ENCODE measurements at regions not wholly inside any gene's neighbourhood (a gene's known extent, or its start where the extent isn't known, plus 50 kb on each side); places are given as distances from the start of the nearest gene placed in this dataset.

DNA sequence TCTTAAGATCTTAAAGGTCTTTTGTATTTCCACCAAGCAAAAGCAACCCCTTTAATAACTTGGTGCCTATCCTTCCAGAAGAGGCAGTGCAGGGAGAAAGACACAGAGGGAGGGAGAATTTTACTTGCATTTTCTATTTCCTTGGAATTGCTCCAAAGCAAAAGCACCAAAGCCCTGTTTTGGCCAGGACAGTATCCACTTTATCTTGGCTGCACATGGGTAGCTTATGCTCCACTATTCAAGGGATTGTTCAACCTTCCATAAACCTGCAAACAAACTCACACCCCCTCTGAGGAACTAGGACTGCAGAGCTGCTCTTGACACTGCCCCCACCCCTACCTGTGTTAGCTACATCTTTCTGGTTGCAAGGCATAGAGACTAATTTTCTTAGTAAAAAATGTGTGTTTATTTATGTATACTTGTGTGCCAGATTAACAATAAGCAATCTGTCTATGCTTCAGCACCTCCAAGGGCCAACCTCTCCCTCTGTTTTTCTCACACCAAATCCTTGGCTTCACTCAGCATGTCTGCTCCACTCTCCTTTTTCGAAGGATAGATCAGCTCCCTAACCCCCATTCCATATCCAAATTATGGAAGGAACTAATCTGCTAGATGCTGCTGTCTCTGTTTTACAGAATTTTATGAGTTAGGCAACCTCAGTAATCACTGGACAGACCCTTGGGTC lies 68.1 kb upstream of the KLF12 start:
- H3K79me2 ChIP-seq (ENCODE audit: control insufficient read depth, insufficient read depth, low read length, unreplicated experiment) = no peaks in the 10 kb centered on the region
- no peak overlapping the region for H2AFZ ChIP-seq (ENCODE audit: low read length, unreplicated experiment)
- no peaks in the 10 kb centered on the region for H3K4me1 ChIP-seq (ENCODE audit: control insufficient read depth, insufficient read depth, low read length, unreplicated experiment)
- H3K27ac ChIP-seq (ENCODE audit: low read depth, low read length) = no peak overlapping the region
- no peaks in the 10 kb centered on the region for H3K27me3 ChIP-seq (ENCODE audit: insufficient read depth, low read length)
- H3K4me3 ChIP-seq (ENCODE audit: low read depth, low read length) = no peak overlapping the region
- no peaks in the 10 kb centered on the region for H3K36me3 ChIP-seq (ENCODE audit: insufficient read depth, low read length)

DNA sequence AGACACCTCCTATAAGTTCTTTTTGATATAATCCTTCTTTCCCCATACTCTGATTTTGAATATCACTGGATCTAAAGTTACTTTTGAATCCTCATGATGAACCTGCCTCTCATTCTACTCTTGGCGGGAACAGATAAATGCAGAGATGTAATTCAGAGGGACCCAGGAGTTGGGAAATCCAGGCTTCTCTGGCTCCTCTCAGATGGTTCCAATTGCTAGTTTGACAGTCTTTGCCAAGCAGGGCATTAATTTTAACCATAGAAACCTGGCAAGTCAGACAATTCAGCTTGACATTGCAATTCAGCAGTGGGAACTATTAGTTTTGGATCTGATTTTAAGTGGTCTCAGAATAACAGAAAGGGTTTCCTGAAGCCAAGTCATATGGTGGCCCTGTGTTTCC lies 67.3 kb upstream of the KLF12 start:
- Histone ChIP-seq H3K36me3 (ENCODE audit: insufficient read depth, low read length) (no peaks in the 10 kb centered on the region), H2AFZ (ENCODE audit: low read length, unreplicated experiment) (no peak overlapping the region), H3K27ac (ENCODE audit: low read depth, low read length) (no peak overlapping the region), H3K79me2 (ENCODE audit: control insufficient read depth, insufficient read depth, low read length, unreplicated experiment) (no peaks in the 10 kb centered on the region), H3K4me3 (ENCODE audit: low read depth, low read length) (no peak overlapping the region), H3K27me3 (ENCODE audit: insufficient read depth, low read length) (no peaks in the 10 kb centered on the region), H3K4me1 (ENCODE audit: control insufficient read depth, insufficient read depth, low read length, unreplicated experiment) (no peaks in the 10 kb centered on the region)

DNA sequence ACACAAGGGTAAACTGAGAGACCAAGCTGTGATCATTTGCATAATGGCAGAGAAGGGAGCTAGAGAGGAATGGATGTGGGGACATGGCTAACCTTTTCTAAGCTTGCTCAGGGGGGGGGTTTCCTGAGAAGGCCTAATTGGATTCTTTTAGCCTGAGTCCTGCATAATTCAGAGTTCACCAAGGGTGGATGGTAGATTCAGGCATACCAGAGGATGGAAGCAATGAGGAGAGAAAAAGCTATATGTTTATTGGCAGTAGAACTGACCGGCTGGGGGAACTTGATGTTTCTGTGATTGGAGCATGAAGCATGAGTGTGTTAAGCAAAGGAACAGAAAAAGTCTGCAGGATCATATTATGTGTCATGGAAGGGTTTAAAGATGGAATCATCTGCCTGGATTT lies 65.9 kb upstream of the KLF12 start:
- Histone ChIP-seq H3K79me2 (ENCODE audit: control insufficient read depth, insufficient read depth, low read length, unreplicated experiment) (no peaks in the 10 kb centered on the region), H3K27me3 (ENCODE audit: insufficient read depth, low read length) (no peaks in the 10 kb centered on the region), H3K27ac (ENCODE audit: low read depth, low read length) (no peak overlapping the region), H3K36me3 (ENCODE audit: insufficient read depth, low read length) (no peaks in the 10 kb centered on the region), H3K4me3 (ENCODE audit: low read depth, low read length) (no peak overlapping the region), H2AFZ (ENCODE audit: low read length, unreplicated experiment) (no peak overlapping the region), H3K4me1 (ENCODE audit: control insufficient read depth, insufficient read depth, low read length, unreplicated experiment) (no peaks in the 10 kb centered on the region)

DNA sequence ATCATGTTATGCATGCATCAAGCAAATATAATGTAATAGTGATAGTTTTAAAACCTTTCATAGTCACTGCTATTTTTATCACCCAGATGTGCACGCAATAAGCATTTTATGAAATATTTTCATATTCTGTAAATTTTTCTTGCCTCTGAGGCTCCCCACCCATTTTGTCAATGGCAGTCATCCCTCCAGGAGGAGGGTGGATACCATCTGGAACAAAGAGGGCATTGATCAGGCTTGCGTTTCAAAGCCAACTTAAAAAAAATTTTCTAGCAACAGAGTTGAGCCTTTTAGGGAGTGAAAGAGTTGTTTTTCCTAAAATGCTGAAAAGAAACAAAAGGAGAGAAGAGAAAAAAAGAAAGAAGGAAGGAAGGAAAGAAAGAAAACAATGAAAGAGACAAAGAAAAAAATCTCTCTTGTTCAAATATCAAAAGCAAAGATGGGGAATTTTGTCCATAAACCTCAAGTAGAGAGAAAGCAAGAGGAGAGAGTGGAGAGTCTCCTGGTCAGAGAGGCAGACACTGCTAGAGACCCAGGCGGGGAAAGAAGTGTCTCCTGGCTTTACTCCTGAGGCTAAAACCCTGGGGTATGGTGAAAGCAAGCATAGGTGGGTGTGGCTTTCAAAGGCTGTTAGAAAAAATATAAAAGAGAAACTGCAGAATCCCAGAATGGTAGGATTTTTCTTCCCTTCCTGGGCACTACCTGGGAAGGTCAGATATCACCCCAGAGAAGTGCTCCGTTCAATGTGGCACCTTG lies 63.6 kb upstream of the KLF12 start:
- Histone ChIP-seq H3K27ac (ENCODE audit: low read depth, low read length) (no peak overlapping the region), H3K4me1 (ENCODE audit: control insufficient read depth, insufficient read depth, low read length, unreplicated experiment) (no peaks in the 10 kb centered on the region), H3K79me2 (ENCODE audit: control insufficient read depth, insufficient read depth, low read length, unreplicated experiment) (no peaks in the 10 kb centered on the region), H2AFZ (ENCODE audit: low read length, unreplicated experiment) (no peak overlapping the region), H3K4me3 (ENCODE audit: low read depth, low read length) (no peak overlapping the region), H3K27me3 (ENCODE audit: insufficient read depth, low read length) (no peaks in the 10 kb centered on the region), H3K36me3 (ENCODE audit: insufficient read depth, low read length) (no peaks in the 10 kb centered on the region)

DNA sequence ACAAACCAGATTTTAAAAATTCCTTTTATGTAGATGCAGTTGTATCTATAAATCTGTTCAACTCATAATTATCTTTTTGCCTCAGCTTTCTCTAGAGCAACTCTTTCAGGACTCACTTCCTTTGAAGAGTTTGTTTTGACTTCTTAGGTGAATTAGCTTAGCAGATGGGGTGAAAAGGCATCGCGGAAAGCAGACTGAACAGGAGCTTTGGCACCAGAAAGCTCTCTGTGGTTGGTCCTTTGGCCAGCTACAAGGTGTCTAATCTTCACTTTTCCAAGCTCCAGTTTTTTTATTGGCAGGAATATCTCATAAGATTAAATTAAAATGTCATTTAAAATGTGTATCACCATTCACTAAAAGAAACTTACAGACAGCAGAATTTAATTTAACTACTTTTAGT lies 60.6 kb upstream of the KLF12 start:
- Histone ChIP-seq H3K36me3 (ENCODE audit: insufficient read depth, low read length) (no peaks in the 10 kb centered on the region), H3K79me2 (ENCODE audit: control insufficient read depth, insufficient read depth, low read length, unreplicated experiment) (no peaks in the 10 kb centered on the region), H3K27me3 (ENCODE audit: insufficient read depth, low read length) (no peaks in the 10 kb centered on the region)

DNA sequence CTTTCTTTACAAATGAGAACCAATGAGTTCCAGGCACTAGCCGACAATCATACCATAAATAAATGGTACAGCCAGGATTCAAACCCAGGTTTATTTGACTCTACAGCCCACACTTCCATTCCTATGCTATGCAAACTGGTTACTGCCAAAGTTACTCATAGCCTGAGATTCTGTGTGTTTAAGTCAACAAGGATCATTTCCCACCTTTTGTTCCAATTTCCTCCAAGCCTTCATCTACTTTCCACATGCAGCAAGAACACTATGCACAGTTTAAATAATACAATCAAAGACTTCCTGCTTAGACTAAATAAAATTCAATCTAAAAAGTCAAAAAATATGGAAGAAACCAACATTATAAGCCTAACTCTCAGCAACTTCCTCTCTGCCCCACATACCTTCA lies 59.2 kb upstream of the KLF12 start:
- Histone ChIP-seq H2AFZ (ENCODE audit: low read length, unreplicated experiment) (no peak overlapping the region), H3K4me3 (ENCODE audit: low read depth, low read length) (no peak overlapping the region), H3K79me2 (ENCODE audit: control insufficient read depth, insufficient read depth, low read length, unreplicated experiment) (no peaks in the 10 kb centered on the region), H3K4me1 (ENCODE audit: control insufficient read depth, insufficient read depth, low read length, unreplicated experiment) (peaks cover 2% of the 10 kb centered on the region), H3K36me3 (ENCODE audit: insufficient read depth, low read length) (no peaks in the 10 kb centered on the region), H3K27me3 (ENCODE audit: insufficient read depth, low read length) (no peaks in the 10 kb centered on the region), H3K27ac (ENCODE audit: low read depth, low read length) (no peak overlapping the region)

More for the DNA sequence above, 60.6 kb upstream of the KLF12 start:
- H3K4me3 ChIP-seq (ENCODE audit: low read depth, low read length) = no peak overlapping the region
- no peak overlapping the region for H2AFZ ChIP-seq (ENCODE audit: low read length, unreplicated experiment)
- H3K27ac ChIP-seq (ENCODE audit: low read depth, low read length) = no peak overlapping the region
- peaks cover 2% of the 10 kb centered on the region for H3K4me1 ChIP-seq (ENCODE audit: control insufficient read depth, insufficient read depth, low read length, unreplicated experiment)

DNA sequence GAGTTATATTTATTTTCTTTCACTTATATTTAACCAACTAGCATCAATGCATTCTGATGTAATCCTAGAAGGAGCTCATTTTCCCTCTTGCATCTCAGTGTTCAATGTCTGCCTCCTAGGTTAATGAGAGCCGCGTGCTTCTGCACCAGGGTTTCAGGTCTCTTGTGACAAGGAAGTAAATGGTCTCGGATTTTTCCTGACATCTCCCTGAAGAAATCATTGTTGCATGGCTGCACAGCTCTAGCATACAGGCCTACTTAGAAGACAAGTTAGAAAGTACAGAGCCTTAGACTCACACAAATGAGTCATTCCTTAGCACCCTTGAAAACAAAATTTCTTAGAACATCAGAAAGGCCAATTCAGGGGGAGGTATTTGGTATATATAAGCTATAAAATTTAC lies 57.2 kb upstream of the KLF12 start:
- no peak overlapping the region for H3K27ac ChIP-seq (ENCODE audit: low read depth, low read length)
- H3K27me3 ChIP-seq (ENCODE audit: insufficient read depth, low read length) = no peaks in the 10 kb centered on the region
- no peaks in the 10 kb centered on the region for H3K79me2 ChIP-seq (ENCODE audit: control insufficient read depth, insufficient read depth, low read length, unreplicated experiment)
- H3K4me3 ChIP-seq (ENCODE audit: low read depth, low read length) = no peak overlapping the region
- peaks cover 11% of the 10 kb centered on the region for H3K4me1 ChIP-seq (ENCODE audit: control insufficient read depth, insufficient read depth, low read length, unreplicated experiment)
- H2AFZ ChIP-seq (ENCODE audit: low read length, unreplicated experiment) = no peak overlapping the region
- no peaks in the 10 kb centered on the region for H3K36me3 ChIP-seq (ENCODE audit: insufficient read depth, low read length)

DNA sequence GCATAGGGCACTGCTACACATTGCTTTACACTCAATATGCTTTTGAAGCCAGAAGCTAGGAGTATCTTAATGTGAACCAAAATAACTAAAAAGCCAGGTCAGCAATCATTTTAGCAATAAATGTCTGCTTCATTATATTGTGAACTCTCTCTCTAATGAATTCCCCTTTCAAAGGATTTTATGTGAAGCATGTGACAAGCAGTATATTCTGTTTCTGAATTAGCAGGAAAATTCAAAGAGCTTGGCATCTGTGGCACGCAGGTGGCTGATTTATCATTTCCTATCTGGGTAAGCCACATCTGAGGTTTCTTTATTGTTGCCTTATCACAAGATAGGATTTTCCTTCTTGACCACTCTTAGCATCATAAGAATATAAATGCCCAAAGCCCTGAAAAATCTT lies 56.8 kb upstream of the KLF12 start:
- Histone ChIP-seq H3K4me1 (ENCODE audit: control insufficient read depth, insufficient read depth, low read length, unreplicated experiment) (peaks cover 11% of the 10 kb centered on the region), H2AFZ (ENCODE audit: low read length, unreplicated experiment) (no peak overlapping the region), H3K27me3 (ENCODE audit: insufficient read depth, low read length) (no peaks in the 10 kb centered on the region), H3K4me3 (ENCODE audit: low read depth, low read length) (no peak overlapping the region), H3K27ac (ENCODE audit: low read depth, low read length) (no peak overlapping the region), H3K79me2 (ENCODE audit: control insufficient read depth, insufficient read depth, low read length, unreplicated experiment) (no peaks in the 10 kb centered on the region), H3K36me3 (ENCODE audit: insufficient read depth, low read length) (no peaks in the 10 kb centered on the region)

DNA sequence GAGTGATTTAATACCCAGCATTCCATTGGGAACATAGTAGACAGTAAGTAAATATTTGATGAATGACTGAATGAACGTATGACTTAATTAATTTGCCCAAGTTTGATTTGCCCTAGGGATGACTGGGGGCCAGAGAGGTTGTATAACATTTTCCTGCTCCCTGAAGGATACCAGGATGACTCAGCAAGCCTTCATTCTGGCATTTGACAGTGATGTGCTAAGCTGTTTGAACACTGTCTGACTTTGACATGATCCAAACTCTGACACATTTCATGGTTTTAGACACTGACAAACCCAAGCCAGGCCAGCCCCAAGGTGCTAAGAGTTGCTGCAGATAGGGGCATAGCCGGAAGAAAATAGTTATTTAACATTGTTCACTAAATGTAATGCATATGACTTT lies 53.4 kb upstream of the KLF12 start:
- H3K27me3 ChIP-seq (ENCODE audit: insufficient read depth, low read length) = no peaks in the 10 kb centered on the region
- H3K36me3 ChIP-seq (ENCODE audit: insufficient read depth, low read length) = no peaks in the 10 kb centered on the region
- peak overlapping the region; percentile 27 for H3K27ac ChIP-seq (ENCODE audit: low read depth, low read length)
- H2AFZ ChIP-seq (ENCODE audit: low read length, unreplicated experiment) = no peak overlapping the region
- H3K79me2 ChIP-seq (ENCODE audit: control insufficient read depth, insufficient read depth, low read length, unreplicated experiment) = no peaks in the 10 kb centered on the region
- peaks cover 11% of the 10 kb centered on the region for H3K4me1 ChIP-seq (ENCODE audit: control insufficient read depth, insufficient read depth, low read length, unreplicated experiment)
- no peak overlapping the region for H3K4me3 ChIP-seq (ENCODE audit: low read depth, low read length)

DNA sequence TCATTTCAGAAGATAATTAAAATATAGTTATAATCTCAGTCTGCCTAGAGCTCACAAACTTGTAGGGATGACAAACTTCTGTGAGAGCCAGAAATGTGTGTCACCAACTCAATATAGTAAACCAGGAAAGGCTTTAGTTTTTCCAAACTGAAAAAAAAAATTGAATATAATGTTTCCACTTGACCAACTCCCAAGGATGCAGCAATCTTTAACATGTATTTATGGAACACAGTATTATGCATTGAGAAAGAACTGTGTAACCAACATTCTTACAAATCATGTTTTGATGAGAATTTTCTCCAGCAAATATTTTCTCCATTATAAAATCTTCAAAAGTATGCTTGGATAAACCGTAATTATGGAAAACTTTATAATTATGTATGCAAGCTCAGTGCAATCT lies 50.1 kb upstream of the KLF12 start:
- H3K27me3 ChIP-seq (ENCODE audit: insufficient read depth, low read length) = no peaks in the 10 kb centered on the region
- peaks cover 9% of the 10 kb centered on the region for H3K4me1 ChIP-seq (ENCODE audit: control insufficient read depth, insufficient read depth, low read length, unreplicated experiment)
- no peaks in the 10 kb centered on the region for H3K36me3 ChIP-seq (ENCODE audit: insufficient read depth, low read length)
- H3K27ac ChIP-seq (ENCODE audit: low read depth, low read length) = no peak overlapping the region
- H2AFZ ChIP-seq (ENCODE audit: low read length, unreplicated experiment) = no peak overlapping the region
- no peaks in the 10 kb centered on the region for H3K79me2 ChIP-seq (ENCODE audit: control insufficient read depth, insufficient read depth, low read length, unreplicated experiment)
- no peak overlapping the region for H3K4me3 ChIP-seq (ENCODE audit: low read depth, low read length)

Data from ACC112 (cell line).